GM23338 (cell line): ENCODE measurements at regions not wholly inside any gene's neighbourhood (a gene's known extent, or its start where the extent isn't known, plus 50 kb on each side); places are given as distances from the start of the nearest gene placed in this dataset.
A peak's percentile ranks its signal among the peaks of the same experiment; 100 is the strongest.

Experiments
- ATAC-seq: fragments of 200-7000 bp; cut with Tn5 transposase; 3 replicates; pipeline ENCODE4 v1.9.1; 2020
- DNase-seq: peaks from one replicate; pipeline ENCODE4 v3.0.0-alpha.2; 2015; ENCODE audit warnings: low spot score
- H2AFZ ChIP-seq: fragments of 200-600 bp; sonication (generic); 2 replicates; pipeline ENCODE4 v1.8.0; 2016; ENCODE audit warnings: antibody characterized with exemption, mild to moderate bottlenecking, moderate library complexity
- H3F3A ChIP-seq: fragments of 200-600 bp; sonication (generic); replicated peaks from 2 replicates; pipeline ENCODE4 v1.8.0; 2017; ENCODE audit warnings: antibody characterized with exemption, mixed run types, low read depth
- H3K27ac ChIP-seq: fragments of 200-600 bp; sonication (generic); 2 replicates; pipeline ENCODE4 v1.6.1; 2016; ENCODE audit warnings: low read depth
- H3K27me3 ChIP-seq: fragments of 200-600 bp; sonication (generic); 2 replicates; pipeline ENCODE4 v1.8.0; 2016; ENCODE audit warnings: mild to moderate bottlenecking, mixed run types, moderate library complexity; ENCODE audit not compliant: insufficient read depth
- H3K36me3 ChIP-seq: fragments of 200-600 bp; sonication (generic); 2 replicates; pipeline ENCODE4 v1.8.0; 2016; ENCODE audit warnings: mild to moderate bottlenecking; ENCODE audit not compliant: insufficient read depth
- H3K4me1 ChIP-seq: fragments of 200-600 bp; sonication (generic); 2 replicates; pipeline ENCODE4 v1.8.0; 2016; ENCODE audit warnings: mild to moderate bottlenecking, moderate library complexity; ENCODE audit not compliant: insufficient read depth
- H3K4me2 ChIP-seq: fragments of 200-600 bp; sonication (generic); 2 replicates; pipeline ENCODE4 v1.7.1; 2017; ENCODE audit warnings: mixed run types
- H3K4me3 ChIP-seq: fragments of 200-600 bp; sonication (generic); 2 replicates; pipeline ENCODE4 v1.6.1; 2016; ENCODE audit warnings: mixed run types
- H3K79me2 ChIP-seq: fragments of 200-600 bp; sonication (generic); replicated peaks from 2 replicates; pipeline ENCODE4 v1.8.0; 2017; ENCODE audit warnings: mild to moderate bottlenecking; ENCODE audit not compliant: insufficient read depth
- H3K9me2 ChIP-seq: fragments of 200-600 bp; sonication (generic); 2 replicates; pipeline ENCODE4 v1.8.0; 2017; ENCODE audit not compliant: insufficient read depth
- H4K20me1 ChIP-seq: fragments of 200-600 bp; sonication (generic); replicated peaks from 2 replicates; pipeline ENCODE4 v1.8.0; 2017; ENCODE audit warnings: mild to moderate bottlenecking; ENCODE audit not compliant: insufficient read depth
- H3K27ac Mint-ChIP-seq: 2 replicates; pipeline ENCODE4 v1.8.0; 2020; ENCODE audit warnings: inconsistent platforms, mild to moderate bottlenecking, moderate library complexity, mixed read lengths
- H3K27me3 Mint-ChIP-seq: 3 replicates; pipeline ENCODE4 v1.8.0; 2022; ENCODE audit warnings: low read depth, mild to moderate bottlenecking, moderate library complexity, mixed read lengths, inconsistent platforms; ENCODE audit not compliant: insufficient read depth, poor library complexity
- H3K36me3 Mint-ChIP-seq: 3 replicates; pipeline ENCODE4 v1.8.0; 2021; ENCODE audit warnings: low read depth, mild to moderate bottlenecking, inconsistent platforms, moderate library complexity, mixed read lengths
- H3K4me1 Mint-ChIP-seq: 3 replicates; pipeline ENCODE4 v1.8.0; 2020; ENCODE audit warnings: mild to moderate bottlenecking, inconsistent platforms, mixed read lengths
- H3K4me3 Mint-ChIP-seq: 3 replicates; pipeline ENCODE4 v1.8.0; 2021; ENCODE audit warnings: moderate library complexity, mild to moderate bottlenecking, inconsistent platforms, mixed read lengths
- H3K9me3 Mint-ChIP-seq: 3 replicates; pipeline ENCODE4 v1.8.0; 2020; ENCODE audit warnings: moderate library complexity, mild to moderate bottlenecking, inconsistent platforms, mixed read lengths
- CREB1 ChIP-seq: fragments of 250-450 bp; sonication (Bioruptor Pico); IDR thresholded peaks from 2 replicates; pipeline ENCODE4 v1.5.0; 2020; ENCODE audit warnings: low read depth, mild to moderate bottlenecking, moderate library complexity
- CTCF ChIP-seq, 2 experiments: fragments of 200-600 bp in 1 of 2; sonication (generic) in 1 of 2; conservative IDR thresholded peaks; 2 replicates each; pipeline versions ENCODE4 v1.5.1 to v1.6.1; 2016 to 2017; ENCODE audit warnings: antibody characterized with exemption in 2 of 2, low read depth in 2 of 2, mild to moderate bottlenecking in 2 of 2, moderate library complexity in 1 of 2
- EZH2 ChIP-seq: fragments of 200-600 bp; sonication (generic); IDR thresholded peaks from one replicate; pipeline ENCODE4 v1.8.0; 2017; ENCODE audit warnings: antibody characterized with exemption, mild to moderate bottlenecking, low read depth; ENCODE audit not compliant: unreplicated experiment
- EZH2phosphoT487 ChIP-seq: fragments of 200-600 bp; sonication (generic); IDR thresholded peaks from one replicate; pipeline ENCODE4 v1.8.1; 2018; ENCODE audit warnings: antibody characterized with exemption; ENCODE audit not compliant: unreplicated experiment
- JUNB ChIP-seq: IDR thresholded peaks from one replicate; pipeline ENCODE4 v1.6.1; 2016; ENCODE audit warnings: antibody characterized with exemption; ENCODE audit not compliant: unreplicated experiment
- NANOG ChIP-seq: IDR thresholded peaks from 2 replicates; pipeline ENCODE4 v1.6.1; 2016; ENCODE audit warnings: antibody characterized with exemption, borderline replicate concordance
- POLR2AphosphoS5 ChIP-seq: IDR thresholded peaks from 2 replicates; pipeline ENCODE4 v1.6.1; 2016; ENCODE audit warnings: antibody characterized with exemption, low read depth
- STAT1 ChIP-seq: IDR thresholded peaks from one replicate; pipeline ENCODE4 v1.6.1; 2016; ENCODE audit warnings: antibody characterized with exemption; ENCODE audit not compliant: unreplicated experiment
- ZNF114 ChIP-seq: fragments of 250-450 bp; sonication (Bioruptor Pico); IDR thresholded peaks from 2 replicates; pipeline ENCODE4 v1.5.0; 2020; ENCODE audit warnings: mild to moderate bottlenecking, moderate library complexity
- ZNF331 ChIP-seq: fragments of 250-450 bp; sonication (Bioruptor Pico); IDR thresholded peaks from 2 replicates; pipeline ENCODE4 v1.5.0; 2020; ENCODE audit warnings: low read depth, mild to moderate bottlenecking, moderate library complexity
- TF ChIP-seq, protein P1 (sequence below): IDR thresholded peaks from one replicate; pipeline ENCODE4 v1.6.1; 2018; ENCODE audit warnings: antibody characterized with exemption; ENCODE audit not compliant: unreplicated experiment
- TF ChIP-seq, protein P2 (sequence below): IDR thresholded peaks from 2 replicates; pipeline ENCODE4 v1.6.1; 2016; ENCODE audit warnings: antibody characterized with exemption

DNA sequence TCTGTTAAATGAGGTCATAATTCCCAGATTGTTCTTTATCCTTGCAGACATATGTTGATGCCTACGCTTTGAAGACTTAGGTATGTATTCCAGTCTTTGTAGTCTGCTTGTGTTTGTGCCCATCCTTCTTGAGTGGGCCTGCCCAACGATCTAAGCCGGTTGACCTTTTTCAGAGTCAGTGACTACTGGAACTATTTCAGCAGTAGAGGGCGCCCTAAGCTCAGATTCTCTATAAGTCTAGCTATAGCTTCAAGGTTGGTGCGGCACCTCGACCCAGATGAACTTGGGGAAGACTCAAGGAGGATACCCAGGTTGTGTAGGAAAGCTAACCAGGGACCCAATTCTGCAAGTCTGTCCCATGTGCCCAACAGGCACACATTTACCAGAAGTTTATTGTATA, 228.8 kb upstream of the PPP2R3A start:
- Histone ChIP-seq H3K4me2 (no peak overlapping the region), H3K27me3 (no peaks in the 10 kb centered on the region), H4K20me1 (no peaks in the 10 kb centered on the region), H3K4me1 (peaks cover 14% of the 10 kb centered on the region), H2AFZ (no peak overlapping the region), H3K9me2 (no peaks in the 10 kb centered on the region), H3K27ac (no peak overlapping the region), H3K36me3 (no peaks in the 10 kb centered on the region), H3K79me2 (no peaks in the 10 kb centered on the region), H3F3A (no peaks in the 10 kb centered on the region), H3K4me3 (no peak overlapping the region)
- peak; percentile 97 for DNase-seq
- no peaks in the 10 kb centered on the region; the same call in 2 of the 3 replicates for H3K36me3 Mint-ChIP-seq
- H3K27ac Mint-ChIP-seq = no peak overlapping the region
- TF ChIP-seq ZNF114 (CRISPR knock-in tag) = no peak
- TF ChIP-seq EZH2 = no peak
- TF ChIP-seq STAT1 = no peak
- no peak for TF ChIP-seq POLR2AphosphoS5
- peak; percentile 87 to 89 for TF ChIP-seq CTCF (conservative IDR thresholded peaks at IDR 0.05; ENCODE audit: low read depth in 2 of 2)
- no peak for TF ChIP-seq ZNF331 (CRISPR knock-in tag)
- no peak for TF ChIP-seq CREB1 (CRISPR knock-in tag)
- peaks cover 9% of the 10 kb centered on the region for H3K9me3 Mint-ChIP-seq
- H3K27me3 Mint-ChIP-seq = no peaks in the 10 kb centered on the region
- H3K4me1 Mint-ChIP-seq = peaks cover 5% of the 10 kb centered on the region; the same call in 2 of the 3 replicates
- H3K4me3 Mint-ChIP-seq = no peak overlapping the region
- ATAC-seq = peak; percentile 99

DNA sequence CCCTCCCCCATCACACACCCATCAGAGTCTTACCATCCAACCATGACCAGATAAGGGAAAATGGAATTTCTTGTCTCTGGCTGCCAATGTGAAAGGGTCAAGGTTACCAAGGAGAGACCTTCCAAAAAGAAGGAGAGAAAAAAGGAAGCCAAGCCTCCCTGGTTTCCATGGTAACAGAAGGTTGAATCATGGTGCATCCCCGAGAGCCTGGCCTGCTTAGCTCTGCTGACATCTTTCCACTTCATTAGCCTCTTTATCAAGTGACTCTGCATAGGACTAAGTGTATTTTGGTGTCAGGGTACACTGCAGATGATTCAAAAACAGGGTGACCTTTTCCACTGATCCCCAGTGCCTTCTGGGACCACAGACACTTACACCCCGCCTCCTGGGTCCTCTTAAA, 225.7 kb upstream of the PPP2R3A start:
- Mint-ChIP-seq H3K4me3 (no peak overlapping the region), H3K27me3 (no peaks in the 10 kb centered on the region), H3K36me3 (no peaks in the 10 kb centered on the region; the same call in 2 of the 3 replicates), H3K4me1 (peaks cover 5% of the 10 kb centered on the region; the same call in 2 of the 3 replicates), H3K9me3 (peaks cover 9% of the 10 kb centered on the region), H3K27ac (no peak overlapping the region)
- Histone ChIP-seq H3K79me2 (no peaks in the 10 kb centered on the region), H3K4me1 (peaks cover 14% of the 10 kb centered on the region), H2AFZ (peak overlapping the region; percentile 38; the same call in 1 of the 2 replicates), H3K4me2 (no peak overlapping the region), H3K9me2 (0 out of 2 replicates have a peak, but pooled peaks cover 4% of the 10 kb centered on the region), H3F3A (no peaks in the 10 kb centered on the region), H4K20me1 (no peaks in the 10 kb centered on the region), H3K36me3 (no peaks in the 10 kb centered on the region), H3K27me3 (no peaks in the 10 kb centered on the region), H3K4me3 (no peak overlapping the region), H3K27ac (no peak overlapping the region)
- DNase-seq = peak; percentile 22
- ATAC-seq = no peak
- no peak for TF ChIP-seq STAT1
- TF ChIP-seq JUNB = no peak
- TF ChIP-seq, protein P1, sequence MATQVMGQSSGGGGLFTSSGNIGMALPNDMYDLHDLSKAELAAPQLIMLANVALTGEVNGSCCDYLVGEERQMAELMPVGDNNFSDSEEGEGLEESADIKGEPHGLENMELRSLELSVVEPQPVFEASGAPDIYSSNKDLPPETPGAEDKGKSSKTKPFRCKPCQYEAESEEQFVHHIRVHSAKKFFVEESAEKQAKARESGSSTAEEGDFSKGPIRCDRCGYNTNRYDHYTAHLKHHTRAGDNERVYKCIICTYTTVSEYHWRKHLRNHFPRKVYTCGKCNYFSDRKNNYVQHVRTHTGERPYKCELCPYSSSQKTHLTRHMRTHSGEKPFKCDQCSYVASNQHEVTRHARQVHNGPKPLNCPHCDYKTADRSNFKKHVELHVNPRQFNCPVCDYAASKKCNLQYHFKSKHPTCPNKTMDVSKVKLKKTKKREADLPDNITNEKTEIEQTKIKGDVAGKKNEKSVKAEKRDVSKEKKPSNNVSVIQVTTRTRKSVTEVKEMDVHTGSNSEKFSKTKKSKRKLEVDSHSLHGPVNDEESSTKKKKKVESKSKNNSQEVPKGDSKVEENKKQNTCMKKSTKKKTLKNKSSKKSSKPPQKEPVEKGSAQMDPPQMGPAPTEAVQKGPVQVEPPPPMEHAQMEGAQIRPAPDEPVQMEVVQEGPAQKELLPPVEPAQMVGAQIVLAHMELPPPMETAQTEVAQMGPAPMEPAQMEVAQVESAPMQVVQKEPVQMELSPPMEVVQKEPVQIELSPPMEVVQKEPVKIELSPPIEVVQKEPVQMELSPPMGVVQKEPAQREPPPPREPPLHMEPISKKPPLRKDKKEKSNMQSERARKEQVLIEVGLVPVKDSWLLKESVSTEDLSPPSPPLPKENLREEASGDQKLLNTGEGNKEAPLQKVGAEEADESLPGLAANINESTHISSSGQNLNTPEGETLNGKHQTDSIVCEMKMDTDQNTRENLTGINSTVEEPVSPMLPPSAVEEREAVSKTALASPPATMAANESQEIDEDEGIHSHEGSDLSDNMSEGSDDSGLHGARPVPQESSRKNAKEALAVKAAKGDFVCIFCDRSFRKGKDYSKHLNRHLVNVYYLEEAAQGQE = no peak
- no peak for TF ChIP-seq EZH2phosphoT487
- no peak for TF ChIP-seq POLR2AphosphoS5
- TF ChIP-seq NANOG = no peak
- TF ChIP-seq ZNF114 (CRISPR knock-in tag) = no peak
- TF ChIP-seq, protein P2, sequence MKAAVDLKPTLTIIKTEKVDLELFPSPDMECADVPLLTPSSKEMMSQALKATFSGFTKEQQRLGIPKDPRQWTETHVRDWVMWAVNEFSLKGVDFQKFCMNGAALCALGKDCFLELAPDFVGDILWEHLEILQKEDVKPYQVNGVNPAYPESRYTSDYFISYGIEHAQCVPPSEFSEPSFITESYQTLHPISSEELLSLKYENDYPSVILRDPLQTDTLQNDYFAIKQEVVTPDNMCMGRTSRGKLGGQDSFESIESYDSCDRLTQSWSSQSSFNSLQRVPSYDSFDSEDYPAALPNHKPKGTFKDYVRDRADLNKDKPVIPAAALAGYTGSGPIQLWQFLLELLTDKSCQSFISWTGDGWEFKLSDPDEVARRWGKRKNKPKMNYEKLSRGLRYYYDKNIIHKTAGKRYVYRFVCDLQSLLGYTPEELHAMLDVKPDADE = no peak
- TF ChIP-seq ZNF331 (CRISPR knock-in tag) = no peak
